Activated T-helper 17 cell treated with anti-CD3 and anti-CD28 coated beads, Interleukin-2, amount 50 U/mL, for 72 hours (primary cell): ENCODE measurements at regions not wholly inside any gene's neighbourhood (a gene's known extent, or its start where the extent isn't known, plus 50 kb on each side); places are given as distances from the start of the nearest gene placed in this dataset.

Experiments used
- ATAC-seq: fragments of 150-1000 bp; cut with Tn5 transposase; replicated peaks from 2 replicates; pipeline ENCODE4 v1.10.0; 2021; ENCODE audit warnings: mild to moderate bottlenecking, moderate library complexity
- H3K27ac Mint-ChIP-seq: one replicate; pipeline ENCODE4 v1.8.0; 2022; ENCODE audit warnings: mixed read lengths
- H3K27me3 Mint-ChIP-seq: one replicate; pipeline ENCODE4 v1.8.0; 2022; ENCODE audit warnings: mixed read lengths
- H3K36me3 Mint-ChIP-seq: one replicate; pipeline ENCODE4 v1.8.0; 2022; ENCODE audit warnings: low read depth, mild to moderate bottlenecking, mixed read lengths
- H3K4me1 Mint-ChIP-seq: one replicate; pipeline ENCODE4 v1.8.0; 2022; ENCODE audit warnings: mixed read lengths
- H3K4me3 Mint-ChIP-seq: one replicate; pipeline ENCODE4 v1.8.0; 2022; ENCODE audit warnings: mild to moderate bottlenecking, mixed read lengths
- H3K9me3 Mint-ChIP-seq: one replicate; pipeline ENCODE4 v1.8.0; 2022; ENCODE audit warnings: mixed read lengths

DNA sequence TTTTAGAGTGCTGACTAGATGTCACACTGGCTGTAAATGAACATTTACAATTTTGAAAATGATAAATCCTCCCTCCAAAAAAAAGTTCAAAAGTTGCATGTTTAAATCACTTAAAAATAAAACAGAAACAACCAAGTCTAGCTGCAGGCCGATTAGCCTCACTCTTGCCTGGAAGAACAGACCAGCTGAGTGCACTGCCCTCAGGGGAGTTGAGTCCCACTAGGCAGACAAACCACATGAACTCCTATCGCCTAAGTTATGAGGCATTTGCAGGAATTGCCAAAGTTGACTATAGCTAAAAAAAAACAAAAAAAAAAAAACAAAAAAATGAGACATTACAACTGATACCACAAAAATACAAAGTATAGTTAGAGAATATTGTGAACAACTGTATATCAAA lies 510.0 kb downstream of the ANKRD7 start:
- no peak overlapping the region for H3K4me3 Mint-ChIP-seq
- H3K9me3 Mint-ChIP-seq, result peaks cover 8% of the 10 kb centered on the region
- ATAC-seq, result no peak
- H3K27me3 Mint-ChIP-seq, result no peaks in the 10 kb centered on the region
- no peaks in the 10 kb centered on the region for H3K4me1 Mint-ChIP-seq
- no peak overlapping the region for H3K27ac Mint-ChIP-seq
- H3K36me3 Mint-ChIP-seq, result no peaks in the 10 kb centered on the region

GRCh38 chr7:118735441-118735840 lies 510.9 kb downstream of the ANKRD7 start:
- H3K27ac Mint-ChIP-seq, result no peak overlapping the region
- no peaks in the 10 kb centered on the region for H3K36me3 Mint-ChIP-seq
- ATAC-seq, result no peak
- H3K27me3 Mint-ChIP-seq, result no peaks in the 10 kb centered on the region
- H3K9me3 Mint-ChIP-seq, result peaks cover 12% of the 10 kb centered on the region
- H3K4me1 Mint-ChIP-seq, result no peaks in the 10 kb centered on the region
- no peak overlapping the region for H3K4me3 Mint-ChIP-seq

- H3K9me3 Mint-ChIP-seq, result peaks cover 14% of the 10 kb centered on the region
- no peak for ATAC-seq
- H3K27me3 Mint-ChIP-seq, result no peaks in the 10 kb centered on the region
- H3K36me3 Mint-ChIP-seq, result no peaks in the 10 kb centered on the region
- no peak overlapping the region for H3K27ac Mint-ChIP-seq
- no peak overlapping the region for H3K4me3 Mint-ChIP-seq
- H3K4me1 Mint-ChIP-seq, result no peaks in the 10 kb centered on the region
These were observed 513.4 kb downstream of the ANKRD7 start for GRCh38 chr7:118737935-118738334.

- H3K27me3 Mint-ChIP-seq, result no peaks in the 10 kb centered on the region
- H3K36me3 Mint-ChIP-seq, result no peaks in the 10 kb centered on the region
- no peaks in the 10 kb centered on the region for H3K4me1 Mint-ChIP-seq
- no peak overlapping the region for H3K4me3 Mint-ChIP-seq
- ATAC-seq, result no peak
- no peak overlapping the region for H3K27ac Mint-ChIP-seq
- H3K9me3 Mint-ChIP-seq, result peaks cover 22% of the 10 kb centered on the region
These were observed 521.4 kb downstream of the ANKRD7 start for GRCh38 chr7:118745927-118746326.

DNA sequence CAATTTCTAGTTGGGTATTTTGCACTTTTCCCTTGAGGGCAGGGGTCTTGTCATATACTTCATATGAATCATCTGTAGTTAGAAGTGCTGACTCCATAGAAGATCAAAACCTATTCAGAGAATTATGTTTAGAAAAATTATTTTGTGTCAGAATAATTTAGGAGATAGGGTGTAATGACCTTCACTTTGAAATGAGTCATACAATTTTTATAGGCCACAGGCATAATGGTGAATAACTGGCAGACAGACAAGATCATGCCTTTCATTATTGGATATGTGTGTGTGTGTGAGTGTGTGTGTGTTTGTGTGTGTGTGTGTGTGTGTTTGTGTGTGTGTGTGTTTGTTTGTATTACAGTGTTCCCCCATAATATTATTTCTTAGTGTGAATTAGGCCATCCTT lies 523.0 kb downstream of the ANKRD7 start:
- Mint-ChIP-seq H3K36me3 (no peaks in the 10 kb centered on the region), H3K4me1 (no peaks in the 10 kb centered on the region), H3K4me3 (no peak overlapping the region), H3K9me3 (peaks cover 22% of the 10 kb centered on the region), H3K27ac (no peak overlapping the region), H3K27me3 (no peaks in the 10 kb centered on the region)
- ATAC-seq, result no peak

GRCh38 chr7:118753479-118753878 lies 529.0 kb downstream of the ANKRD7 start:
- Mint-ChIP-seq H3K27me3 (no peaks in the 10 kb centered on the region), H3K4me1 (no peaks in the 10 kb centered on the region), H3K36me3 (no peaks in the 10 kb centered on the region), H3K9me3 (peaks cover 16% of the 10 kb centered on the region), H3K4me3 (no peak overlapping the region), H3K27ac (no peak overlapping the region)
- ATAC-seq, result no peak

DNA sequence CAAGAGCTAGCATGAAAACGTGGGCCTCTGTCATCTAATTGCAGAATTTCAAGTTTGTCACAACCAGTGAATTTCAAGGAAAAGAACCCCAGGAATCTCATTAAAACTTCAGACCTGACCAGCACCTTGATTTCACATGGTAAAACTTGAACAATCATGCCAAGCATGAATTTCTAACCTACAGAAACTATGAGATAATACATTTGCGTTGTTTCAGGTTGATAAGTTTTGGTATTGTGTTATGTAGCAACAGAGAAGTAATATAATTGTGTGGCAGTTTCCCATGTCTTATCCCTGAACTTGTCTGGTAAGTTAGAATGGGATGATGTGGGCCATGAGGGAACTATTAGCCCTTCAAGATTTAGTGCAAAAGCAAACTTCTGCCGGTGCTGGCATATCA lies 530.1 kb downstream of the ANKRD7 start:
- Mint-ChIP-seq H3K4me1 (no peaks in the 10 kb centered on the region), H3K27ac (no peak overlapping the region), H3K9me3 (peaks cover 16% of the 10 kb centered on the region), H3K36me3 (no peaks in the 10 kb centered on the region), H3K27me3 (no peaks in the 10 kb centered on the region), H3K4me3 (no peak overlapping the region)
- no peak for ATAC-seq

GRCh38 chr7:118755067-118755625 lies 530.6 kb downstream of the ANKRD7 start:
- no peak for ATAC-seq
- Mint-ChIP-seq H3K36me3 (no peaks in the 10 kb centered on the region), H3K4me1 (no peaks in the 10 kb centered on the region), H3K27me3 (no peaks in the 10 kb centered on the region), H3K9me3 (peaks cover 16% of the 10 kb centered on the region), H3K27ac (no peak overlapping the region), H3K4me3 (no peak overlapping the region)

GRCh38 chr7:118757066-118757465 lies 532.6 kb downstream of the ANKRD7 start:
- H3K4me3 Mint-ChIP-seq, result no peak overlapping the region
- peaks cover 6% of the 10 kb centered on the region for H3K9me3 Mint-ChIP-seq
- H3K27ac Mint-ChIP-seq, result no peak overlapping the region
- H3K36me3 Mint-ChIP-seq, result no peaks in the 10 kb centered on the region
- H3K27me3 Mint-ChIP-seq, result no peaks in the 10 kb centered on the region
- ATAC-seq, result no peak
- no peaks in the 10 kb centered on the region for H3K4me1 Mint-ChIP-seq

DNA sequence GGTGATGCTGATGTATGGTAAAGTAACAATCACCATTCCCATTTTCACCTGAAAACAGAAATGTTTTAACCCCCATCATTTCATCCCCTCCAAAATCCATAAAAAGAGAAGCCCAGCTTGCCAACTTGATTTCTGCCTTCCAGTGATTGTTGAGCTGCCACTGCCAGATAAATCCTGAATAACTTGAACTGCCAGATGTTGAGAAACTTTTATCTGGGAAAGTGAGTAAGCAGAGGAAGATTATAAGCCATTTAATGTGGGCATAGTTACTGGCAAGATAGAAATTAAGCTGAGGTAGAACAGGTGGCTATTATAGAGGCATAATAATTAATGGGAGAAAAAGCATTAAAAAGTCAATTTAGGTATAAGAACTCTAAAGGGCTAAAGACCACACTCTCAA lies 534.1 kb downstream of the ANKRD7 start:
- no peak overlapping the region for H3K27ac Mint-ChIP-seq
- ATAC-seq, result no peak

DNA sequence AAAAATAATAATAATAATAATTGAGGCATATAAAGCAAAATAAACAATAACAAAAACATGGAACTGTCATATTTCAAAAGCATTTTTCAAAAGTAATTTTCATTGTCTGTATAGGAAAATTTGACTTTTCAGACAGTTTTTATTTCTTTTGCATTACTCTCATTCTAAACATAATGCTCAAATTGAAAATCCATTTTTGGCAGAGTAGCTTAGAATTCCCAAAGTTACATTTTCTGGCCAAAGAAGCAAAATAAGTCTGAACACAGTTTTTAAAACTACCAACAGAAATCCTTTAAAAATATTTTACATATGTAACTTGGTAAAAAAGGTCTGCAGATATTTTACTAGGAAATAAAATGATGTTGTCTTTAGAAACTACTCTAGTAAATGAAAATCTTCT lies 535.4 kb downstream of the ANKRD7 start:
- Mint-ChIP-seq H3K36me3 (no peaks in the 10 kb centered on the region), H3K4me1 (no peaks in the 10 kb centered on the region), H3K4me3 (no peak overlapping the region), H3K27me3 (no peaks in the 10 kb centered on the region), H3K9me3 (peaks cover 3% of the 10 kb centered on the region), H3K27ac (no peak overlapping the region)
- ATAC-seq, result no peak

More for the DNA sequence above, 534.1 kb downstream of the ANKRD7 start:
- Mint-ChIP-seq H3K27me3 (no peaks in the 10 kb centered on the region), H3K4me1 (no peaks in the 10 kb centered on the region), H3K4me3 (no peak overlapping the region), H3K9me3 (peaks cover 6% of the 10 kb centered on the region), H3K36me3 (no peaks in the 10 kb centered on the region)

DNA sequence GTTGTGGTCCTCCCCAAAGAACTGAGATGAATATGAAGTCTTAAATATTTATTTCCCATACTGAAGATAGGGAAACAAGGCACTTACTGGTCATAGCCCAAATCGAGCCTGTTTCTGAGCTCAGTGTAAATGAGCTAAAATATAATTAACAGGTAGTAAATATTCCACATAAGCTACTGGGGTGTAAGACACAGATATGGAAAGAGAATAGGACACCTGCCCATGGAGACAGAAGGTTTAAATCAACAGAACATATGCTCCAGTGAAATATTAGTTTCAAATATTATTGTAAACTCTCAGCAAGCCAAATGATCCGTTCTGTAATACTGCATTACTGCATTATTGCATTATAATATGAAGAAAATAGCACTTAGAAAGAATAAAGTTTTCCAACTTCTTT lies 537.9 kb downstream of the ANKRD7 start:
- H3K4me1 Mint-ChIP-seq, result no peaks in the 10 kb centered on the region
- no peaks in the 10 kb centered on the region for H3K27me3 Mint-ChIP-seq

GRCh38 chr7:118764221-118764620 lies 539.7 kb downstream of the ANKRD7 start:
- no peaks in the 10 kb centered on the region for H3K27me3 Mint-ChIP-seq
- peaks cover 8% of the 10 kb centered on the region for H3K9me3 Mint-ChIP-seq
- ATAC-seq, result no peak
- no peaks in the 10 kb centered on the region for H3K36me3 Mint-ChIP-seq
- H3K4me1 Mint-ChIP-seq, result no peaks in the 10 kb centered on the region
- H3K4me3 Mint-ChIP-seq, result no peak overlapping the region
- no peak overlapping the region for H3K27ac Mint-ChIP-seq

More for the DNA sequence above, 537.9 kb downstream of the ANKRD7 start:
- peaks cover 9% of the 10 kb centered on the region for H3K9me3 Mint-ChIP-seq
- H3K36me3 Mint-ChIP-seq, result no peaks in the 10 kb centered on the region
- no peak overlapping the region for H3K27ac Mint-ChIP-seq
- no peak for ATAC-seq
- H3K4me3 Mint-ChIP-seq, result no peak overlapping the region

DNA sequence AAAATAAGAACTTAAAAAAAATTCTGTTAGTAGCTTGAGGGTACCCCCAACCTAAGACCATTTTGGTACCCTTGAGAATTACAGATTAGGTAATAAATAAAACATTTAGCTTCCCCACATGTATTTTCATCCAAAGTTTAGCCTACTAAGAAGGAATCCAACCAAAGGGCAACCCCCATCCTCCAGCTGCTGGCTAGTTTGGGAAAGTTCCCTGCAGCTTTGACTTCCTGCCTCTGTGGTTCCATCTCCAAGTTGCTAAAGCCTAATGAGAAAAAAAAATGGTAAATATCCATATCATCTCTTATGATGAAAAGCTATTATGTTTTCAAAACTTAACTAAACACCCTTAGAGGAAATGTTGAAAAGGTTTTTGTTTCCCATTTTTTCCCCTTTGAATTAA lies 547.2 kb downstream of the ANKRD7 start:
- Mint-ChIP-seq H3K9me3 (peaks cover 6% of the 10 kb centered on the region), H3K27ac (no peak overlapping the region), H3K27me3 (no peaks in the 10 kb centered on the region), H3K36me3 (no peaks in the 10 kb centered on the region), H3K4me1 (no peaks in the 10 kb centered on the region), H3K4me3 (no peak overlapping the region)
- ATAC-seq, result no peak

- H3K9me3 Mint-ChIP-seq, result peaks cover 25% of the 10 kb centered on the region
- H3K27me3 Mint-ChIP-seq, result no peaks in the 10 kb centered on the region
- no peak overlapping the region for H3K27ac Mint-ChIP-seq
- H3K4me1 Mint-ChIP-seq, result no peaks in the 10 kb centered on the region
- no peak overlapping the region for H3K4me3 Mint-ChIP-seq
- ATAC-seq, result no peak
- no peaks in the 10 kb centered on the region for H3K36me3 Mint-ChIP-seq
These were observed 552.8 kb downstream of the ANKRD7 start for GRCh38 chr7:118777308-118777707.

DNA sequence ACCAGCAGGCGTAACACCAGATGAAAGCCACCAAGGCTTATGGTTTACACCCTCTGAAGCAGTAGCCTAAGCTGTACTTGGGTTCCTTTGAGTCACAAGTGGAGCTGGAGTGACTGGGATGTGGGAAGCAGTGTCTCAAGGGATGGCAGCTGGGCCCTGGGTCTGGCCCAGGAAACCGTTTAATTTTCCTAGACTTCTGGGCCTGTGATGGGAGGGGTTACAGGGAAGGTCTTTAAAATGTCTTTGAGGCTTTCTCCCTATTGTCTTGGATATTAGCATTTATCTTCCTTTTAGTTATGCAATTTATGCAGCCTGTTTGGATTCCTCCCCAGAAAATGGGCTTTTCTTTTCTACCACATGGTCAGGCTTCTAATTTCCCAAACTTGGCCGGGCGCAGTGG lies 568.2 kb downstream of the ANKRD7 start:
- Mint-ChIP-seq H3K4me3 (no peak overlapping the region), H3K27ac (no peak overlapping the region), H3K27me3 (no peaks in the 10 kb centered on the region), H3K4me1 (no peaks in the 10 kb centered on the region), H3K36me3 (no peaks in the 10 kb centered on the region), H3K9me3 (peaks cover 4% of the 10 kb centered on the region)
- no peak for ATAC-seq
